Pulmonary artery endothelial cell (primary cell): ENCODE measurements at regions not wholly inside any gene's neighbourhood (a gene's known extent, or its start where the extent isn't known, plus 50 kb on each side); places are given as distances from the start of the nearest gene placed in this dataset.
"Not testable (repeated sequence)": the region's sequence is repeated elsewhere in the genome, so short reads cannot be mapped to it uniquely, and the experiment has no call there.

ENCODE experiments used
- DNase-seq: peaks from one replicate; pipeline ENCODE4 v3.0.0-alpha.2; 2011; ENCODE audit warnings: low read depth, low spot score

DNA sequence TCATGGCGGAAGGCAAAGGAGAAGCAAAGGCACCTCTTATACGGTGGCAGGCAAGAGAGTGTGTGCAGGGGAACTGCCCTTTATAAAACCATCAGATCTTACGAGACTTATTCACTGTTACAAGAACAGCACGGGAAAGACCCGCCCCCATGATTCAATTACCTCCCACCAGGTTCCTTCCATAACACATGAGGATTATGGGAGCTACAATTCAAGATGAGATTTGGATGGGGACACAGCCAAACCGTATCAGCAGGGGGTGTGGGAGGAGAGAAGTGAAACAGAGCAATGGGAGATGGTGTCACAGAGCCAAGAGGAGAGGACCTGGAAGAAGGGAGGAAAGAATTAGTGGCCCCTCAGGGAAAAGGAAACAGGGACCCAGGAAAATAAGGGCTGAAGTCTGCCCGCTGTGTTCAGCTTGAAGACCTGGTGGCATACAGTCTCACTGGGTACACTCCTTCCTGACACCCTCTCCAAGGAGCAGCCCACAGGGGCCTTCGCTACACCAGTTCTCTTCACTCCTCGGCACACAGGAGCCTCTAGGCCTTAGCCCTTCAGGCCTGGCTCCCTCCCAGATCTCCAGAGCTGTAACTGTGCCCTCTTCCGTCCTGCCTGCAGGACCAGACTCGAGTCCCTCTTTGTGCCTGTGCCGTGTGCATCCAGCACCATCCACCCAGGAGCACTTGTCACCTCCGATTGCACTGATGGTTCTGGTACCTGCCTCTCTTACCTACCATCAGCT lies 262.1 kb downstream of the EIPR1 start:
- DNase-seq, result no peak

DNA sequence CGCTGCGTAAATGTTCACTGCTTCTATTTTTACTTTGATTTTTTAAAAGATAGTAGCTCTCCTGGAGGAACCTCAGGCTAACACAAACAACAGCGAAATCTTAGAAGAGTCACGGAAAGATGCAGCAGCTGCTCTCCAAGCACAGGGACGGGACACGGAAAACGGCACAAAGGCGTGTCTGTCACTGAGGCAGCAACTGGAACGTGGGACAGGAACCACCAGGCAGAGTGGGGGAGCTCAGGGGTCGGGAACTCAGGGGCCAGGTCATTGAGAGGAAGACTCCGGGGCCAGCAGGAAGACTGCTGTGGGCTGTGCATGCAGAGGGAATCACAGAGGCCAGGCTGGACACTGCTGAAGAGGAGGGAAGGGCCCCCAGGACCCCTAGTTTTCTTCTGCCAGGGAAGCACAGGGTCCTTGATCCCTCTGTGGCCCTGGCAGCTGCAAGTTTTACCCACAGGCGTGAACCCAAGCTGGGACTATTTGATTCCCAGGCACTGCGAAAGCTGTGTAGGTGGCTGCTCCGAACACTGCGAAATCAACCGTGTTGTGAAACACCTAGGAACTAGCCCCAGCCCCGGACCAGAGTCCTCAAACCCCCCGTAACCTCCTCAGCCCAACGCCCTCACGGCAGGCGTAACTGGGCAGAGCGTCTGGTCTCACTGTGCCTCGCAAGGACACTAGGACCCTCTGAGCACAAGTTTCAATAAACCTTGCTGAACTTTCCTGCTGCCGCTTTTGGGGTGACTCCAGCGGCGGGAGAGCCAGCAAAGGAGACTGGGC lies 263.0 kb downstream of the EIPR1 start:
- no peak for DNase-seq

DNA sequence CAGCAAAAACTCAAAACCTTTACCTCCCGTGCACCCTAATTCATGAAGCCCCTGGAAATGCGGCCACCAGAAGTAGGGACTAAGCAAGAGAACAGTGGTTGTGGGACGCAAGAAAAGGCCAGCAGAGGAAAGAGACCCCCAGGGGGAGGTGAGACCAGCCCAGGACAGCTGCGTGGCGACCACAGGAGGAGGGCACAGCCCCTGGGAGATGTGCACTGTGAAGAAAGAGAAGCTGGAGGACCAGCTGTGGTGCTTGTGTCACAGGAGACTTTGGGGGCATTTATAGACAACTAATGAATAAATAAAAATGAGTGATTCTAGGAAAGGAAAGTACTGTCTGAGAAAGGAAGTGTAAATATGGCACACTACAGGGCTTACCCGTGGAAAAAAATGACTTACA lies 263.8 kb downstream of the EIPR1 start:
- no peak for DNase-seq

GRCh38 chr2:3113122-3113521 lies 264.5 kb downstream of the EIPR1 start:
- DNase-seq, result no peak

DNA sequence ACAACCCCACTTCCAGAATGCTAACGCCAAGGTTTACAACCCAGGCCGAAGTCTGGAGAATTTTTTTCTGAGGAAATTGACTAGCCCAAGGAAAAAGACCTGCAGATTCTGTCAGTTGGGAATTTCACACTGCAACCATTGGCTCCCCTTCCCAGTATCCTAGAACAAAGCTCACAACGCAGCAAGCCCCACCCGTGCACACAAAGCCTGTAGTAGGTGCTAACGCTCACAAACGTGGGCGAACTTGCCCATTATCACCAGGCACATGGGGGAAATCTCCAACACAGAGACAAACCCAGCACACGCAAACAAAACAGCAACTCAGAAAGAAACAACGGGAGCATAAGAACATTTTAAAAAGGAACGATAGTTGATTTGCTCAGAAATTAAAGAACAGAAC lies 265.1 kb downstream of the EIPR1 start:
- no peak for DNase-seq

DNA sequence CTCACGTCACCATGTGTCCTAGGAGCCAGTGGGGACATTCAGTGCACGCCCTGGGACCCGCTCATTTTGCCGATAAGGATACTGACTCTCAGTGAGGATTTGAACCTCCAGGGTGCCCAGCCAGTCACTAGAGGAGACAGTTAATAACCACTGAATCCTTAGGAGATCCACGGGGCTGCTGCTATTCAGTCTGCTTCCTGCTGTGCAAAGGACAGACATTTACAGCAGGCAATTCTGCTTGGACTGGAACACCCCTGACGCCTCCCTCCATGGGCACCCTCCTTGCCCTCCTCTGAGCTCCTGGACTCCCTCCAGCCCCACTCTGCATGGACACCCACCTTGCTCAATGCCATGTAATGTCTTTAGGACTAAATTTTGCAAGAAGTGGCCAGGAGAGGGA lies 265.5 kb downstream of the EIPR1 start:
- no peak for DNase-seq

DNA sequence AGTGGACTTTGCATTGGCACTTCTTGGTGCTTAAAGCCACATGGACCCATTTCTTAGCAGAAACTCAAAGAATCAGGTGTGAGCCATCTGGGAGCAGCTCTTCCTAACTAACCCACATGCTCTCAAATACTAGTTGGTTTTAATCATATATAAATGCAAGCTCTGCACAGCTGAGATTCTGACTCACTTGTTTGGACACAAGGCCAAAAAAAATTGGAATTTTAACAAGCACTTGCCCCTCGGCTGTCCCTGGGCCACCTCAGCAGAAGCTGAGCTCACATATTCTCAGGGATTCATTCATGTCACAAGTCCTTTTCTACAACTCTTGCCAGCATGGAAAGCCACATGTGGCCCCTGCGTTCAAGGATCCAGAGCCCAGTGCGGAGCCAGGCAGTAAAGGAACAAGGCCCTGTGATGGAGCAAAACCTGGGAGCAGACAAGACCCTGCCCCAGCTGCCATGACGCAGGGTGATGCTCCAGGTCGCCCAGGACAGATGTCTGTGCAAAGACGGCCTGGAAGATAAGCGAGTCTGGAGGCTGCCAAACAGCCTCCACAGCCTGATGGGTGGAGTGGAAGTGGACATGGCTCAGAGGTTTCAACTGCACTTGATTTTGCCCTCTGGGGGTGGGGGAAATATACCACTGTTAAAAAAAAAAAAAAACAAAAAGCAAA lies 266.5 kb downstream of the EIPR1 start:
- DNase-seq, result no peak

GRCh38 chr2:3110555-3110954 lies 267.1 kb downstream of the EIPR1 start:
- no peak for DNase-seq

- no peak for DNase-seq
Observed at GRCh38 chr2:3108710-3109702, 268.6 kb downstream of the EIPR1 start.

DNA sequence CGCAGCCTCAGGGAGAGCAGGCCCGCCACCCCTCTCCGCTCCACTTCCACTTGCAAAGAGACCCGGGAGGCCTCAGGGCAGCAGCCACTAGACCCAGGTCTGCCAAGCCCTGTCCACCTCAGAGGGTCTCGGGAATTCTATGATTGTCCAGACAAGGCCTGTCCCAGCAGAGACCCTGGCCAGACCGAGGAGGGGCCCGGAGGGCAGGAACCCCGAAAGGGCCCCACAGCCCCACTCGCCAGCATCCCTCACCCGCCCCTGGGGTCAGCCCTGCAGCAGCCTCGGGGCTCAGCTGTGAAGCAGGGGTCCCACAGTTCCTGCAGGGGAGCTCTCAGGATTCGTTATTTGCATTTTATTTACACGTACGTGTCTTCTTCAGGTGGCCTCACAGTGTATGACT lies 269.5 kb downstream of the EIPR1 start:
- no peak for DNase-seq

GRCh38 chr2:3107567-3107966 lies 270.1 kb downstream of the EIPR1 start:
- DNase-seq, result no peak

GRCh38 chr2:3105814-3106569 lies 271.6 kb downstream of the EIPR1 start:
- DNase-seq, result no peak

- not testable (repeated sequence) for DNase-seq
Observed at GRCh38 chr2:3104958-3105813, 272.4 kb downstream of the EIPR1 start.

DNA sequence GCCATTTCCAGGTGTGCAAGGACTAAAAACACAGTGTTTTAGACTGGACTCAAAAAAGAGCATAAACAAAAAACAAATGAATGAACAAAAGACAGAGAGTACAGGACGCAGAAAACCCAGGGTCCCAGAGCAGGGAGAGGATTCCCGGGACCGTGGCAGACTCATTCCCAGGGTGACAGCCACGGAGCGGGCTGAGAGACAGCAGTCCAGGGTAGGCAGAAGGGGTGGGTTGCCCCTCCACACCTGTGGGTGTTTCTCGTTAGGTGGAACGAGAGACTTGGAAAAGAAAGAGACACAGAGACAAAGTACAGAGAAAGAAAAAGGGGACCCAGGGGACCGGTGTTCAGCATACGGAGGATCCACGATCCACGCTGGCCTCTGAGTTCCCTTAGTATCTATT lies 273.4 kb downstream of the EIPR1 start:
- DNase-seq, result no peak

DNA sequence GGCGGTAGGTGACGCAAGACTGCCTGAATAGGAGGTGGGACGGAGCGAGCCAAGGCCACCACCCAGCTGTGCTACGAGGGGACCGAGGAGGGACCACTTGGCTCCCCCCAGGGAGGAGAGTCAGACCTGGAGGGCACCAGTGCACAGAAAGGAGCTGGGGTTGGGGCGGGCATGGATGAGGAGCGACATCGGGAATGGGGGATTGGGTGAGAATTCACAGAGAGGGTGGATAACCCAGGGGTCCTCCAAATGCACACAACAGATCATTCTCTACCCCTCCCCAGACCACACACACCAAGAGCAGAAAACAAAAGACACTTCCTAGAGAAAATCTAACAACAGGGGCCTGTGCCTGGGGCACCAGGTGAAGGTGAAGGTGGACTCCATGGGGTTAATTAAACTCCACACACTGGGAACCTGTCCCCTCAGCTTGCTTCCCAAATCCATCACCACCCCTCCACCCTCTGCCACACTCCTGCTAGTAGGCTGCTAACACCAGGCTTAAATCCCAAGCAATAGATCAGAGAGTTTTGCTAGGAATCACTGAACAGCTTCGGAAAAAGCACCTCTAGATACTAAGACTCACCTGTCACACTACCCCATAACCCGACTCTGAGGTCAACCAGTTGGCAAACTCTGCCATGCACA lies 274.6 kb downstream of the EIPR1 start:
- no peak for DNase-seq

DNA sequence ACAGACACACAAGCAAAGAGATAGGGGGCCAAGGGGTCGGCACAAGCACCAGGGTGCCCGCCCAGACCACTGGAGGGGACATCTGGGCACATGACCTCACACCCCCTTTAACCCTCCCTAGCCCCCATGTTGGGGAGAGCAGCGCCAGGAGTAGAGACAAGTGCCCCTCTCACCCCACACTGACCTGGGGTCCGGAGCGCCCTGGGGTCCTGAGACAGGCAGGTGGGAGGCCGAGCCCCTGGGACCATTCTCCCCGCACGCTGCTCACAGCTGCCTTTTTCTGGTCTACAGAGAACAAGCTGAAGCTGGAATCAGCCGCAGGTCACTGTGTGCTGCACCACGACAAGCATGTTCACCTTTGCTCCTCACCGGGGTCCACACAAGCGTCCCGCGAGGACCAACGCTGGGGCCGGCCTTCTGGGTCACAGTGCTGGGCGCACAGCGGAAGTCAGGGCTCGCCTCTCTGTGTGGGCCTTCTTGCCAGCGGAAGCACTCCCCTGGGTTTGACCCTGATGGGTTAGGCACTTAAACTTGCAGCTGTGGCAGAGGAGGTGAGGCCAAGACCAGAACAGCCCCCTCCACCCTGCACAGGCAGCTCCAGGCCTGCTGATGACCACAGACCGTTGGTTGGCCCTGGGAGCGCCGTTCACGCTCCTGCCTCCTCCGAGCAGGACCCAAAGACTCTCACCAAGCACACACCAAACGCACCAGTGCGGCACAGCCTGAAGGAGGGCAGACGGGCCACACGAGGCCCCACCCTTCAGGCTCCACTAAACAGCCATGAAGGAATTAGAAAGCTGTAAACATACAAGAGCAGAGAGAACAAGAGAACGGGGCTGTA lies 275.3 kb downstream of the EIPR1 start:
- DNase-seq, result no peak

DNA sequence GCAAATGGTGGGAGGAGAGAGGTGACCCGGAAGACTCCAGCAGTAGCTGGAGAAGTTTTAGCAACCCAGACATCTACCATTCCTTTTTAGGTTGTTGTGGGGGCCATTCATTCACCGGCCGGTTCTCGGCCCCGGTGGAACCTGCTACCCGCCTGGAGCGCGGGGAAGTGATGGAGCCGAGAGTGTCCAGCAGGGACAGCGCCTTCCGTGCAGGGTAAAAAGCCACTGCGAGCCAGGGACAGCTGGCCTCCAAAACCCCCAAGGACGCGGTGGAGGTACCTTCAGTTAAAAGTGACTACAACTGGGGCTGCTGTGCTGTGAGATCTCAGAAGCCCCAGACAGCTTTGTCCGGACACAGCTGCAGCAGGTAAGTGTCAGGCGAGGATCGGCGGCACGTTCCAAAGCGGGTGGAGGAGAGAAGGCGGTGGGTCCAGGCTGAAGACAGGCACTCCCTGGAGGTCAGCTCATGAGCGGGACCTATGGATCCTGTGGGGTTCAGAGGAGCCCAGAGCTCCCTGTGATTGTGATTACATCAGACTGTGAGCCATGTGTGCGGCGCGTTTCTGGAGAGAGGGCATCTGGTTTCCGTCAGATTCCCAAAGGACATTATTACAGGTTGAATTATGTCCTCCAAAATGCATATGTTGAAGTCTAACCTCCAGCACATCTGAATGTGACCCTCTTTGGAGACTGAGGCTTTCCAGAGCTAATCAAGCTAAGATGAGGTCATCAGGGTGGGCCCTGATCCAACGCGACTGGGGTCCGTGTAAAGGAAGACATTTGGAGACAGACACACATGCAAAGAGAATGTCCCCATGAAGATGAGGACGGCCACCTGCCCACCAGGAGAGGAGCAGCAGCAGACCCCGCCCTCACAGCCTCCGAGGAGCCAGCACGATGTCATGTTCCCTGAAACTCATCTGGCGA lies 276.3 kb downstream of the EIPR1 start:
- DNase-seq, result no peak
